GM12878 (cell line): ENCODE measurements at regions not wholly inside any gene's neighbourhood (a gene's known extent, or its start where the extent isn't known, plus 50 kb on each side); places are given as distances from the start of the nearest gene placed in this dataset.

Experiments used
- ATAC-seq: fragments of 200-7000 bp; cut with Tn5 transposase; 3 replicates; pipeline ENCODE4 v1.9.1; 2020; ENCODE audit warnings: mild to moderate bottlenecking, moderate library complexity
- BruUV-seq: library from RNA; stranded (reverse); fragments of 400-500 nt; replicated peaks from 2 replicates; lab custom pipeline; 2021; lab: Mats Ljungman, UMichigan
- CTCF ChIA-PET: fragments of 300-600 bp; sonication (Branson Sonifier 250); formaldehyde crosslinking; extraction: SDS; loops from one replicate; lab custom pipeline; 2021; ENCODE audit warnings: inconsistent platforms; lab: Yijun Ruan, JAX
- POLR2A ChIA-PET: fragments of 350-600 bp; formaldehyde crosslinking; extraction: SDS; loops from one replicate; lab custom pipeline; 2021; ENCODE audit warnings: inconsistent platforms; lab: Charles Lee
- RAD21 ChIA-PET: fragments of 300-600 bp; sonication (Branson Sonifier 250); formaldehyde crosslinking; loops from one replicate; lab custom pipeline; 2023; ENCODE audit warnings: antibody characterized with exemption; ENCODE audit not compliant: unreplicated experiment; lab: Charles Lee
- SMC1A ChIA-PET: fragments of 300-600 bp; sonication (Branson Sonifier 250); formaldehyde crosslinking; loops from one replicate; lab custom pipeline; 2023; ENCODE audit not compliant: unreplicated experiment, uncharacterized antibody; lab: Charles Lee
- DNase-seq: peaks from one replicate; pipeline ENCODE4 v3.0.0-alpha.2; 2011; ENCODE audit warnings: low read depth, low spot score
- FAIRE-seq: peaks from 3 replicates; lab custom pipeline; 2011; peaks lifted over from hg19 to GRCh38; lab: Jason Lieb, UNC
- H2AFZ ChIP-seq: 2 replicates; pipeline ENCODE4 v1.6.0; 2011; ENCODE audit warnings: low read depth, low read length, control low read depth; ENCODE audit not compliant: control insufficient read depth
- H3K27ac ChIP-seq: 2 replicates; pipeline ENCODE4 v1.5.1; 2011; ENCODE audit warnings: control low read depth; ENCODE audit not compliant: control insufficient read depth, insufficient read depth
- H3K27me3 ChIP-seq, 2 experiments: replicated peaks in 1 of 2; 2 replicates each; pipeline versions ENCODE4 v1.6.0 to v1.6.1; 2011; ENCODE audit warnings: low read length in 1 of 2; ENCODE audit not compliant: control insufficient read depth in 2 of 2, insufficient read depth in 2 of 2
- H3K36me3 ChIP-seq, 2 experiments: 2 replicates each; pipeline ENCODE4 v1.5.1; 2011; ENCODE audit warnings: low read length in 1 of 2; ENCODE audit not compliant: control insufficient read depth in 2 of 2, insufficient read depth in 2 of 2
- H3K4me1 ChIP-seq: 2 replicates; pipeline ENCODE4 v1.6.1; 2011; ENCODE audit warnings: mild to moderate bottlenecking, low read length, moderate library complexity, mixed read lengths; ENCODE audit not compliant: control insufficient read depth, insufficient read depth
- H3K4me2 ChIP-seq: 2 replicates; pipeline ENCODE4 v1.6.0; 2011; ENCODE audit warnings: control low read depth; ENCODE audit not compliant: control insufficient read depth, insufficient read depth
- H3K4me3 ChIP-seq: fragments of 200-600 bp; sonication (generic); 2 replicates; pipeline ENCODE4 v1.5.1; 2016
- H3K79me2 ChIP-seq: 2 replicates; pipeline ENCODE4 v1.6.0; 2011; ENCODE audit warnings: low read length; ENCODE audit not compliant: control insufficient read depth, insufficient read depth
- H3K9ac ChIP-seq: 2 replicates; pipeline ENCODE4 v1.8.0; 2011; ENCODE audit warnings: low read length, control low read depth, mixed read lengths; ENCODE audit not compliant: control insufficient read depth, insufficient read depth
- H3K9me3 ChIP-seq: replicated peaks from 3 replicates; pipeline ENCODE4 v1.5.1; 2011; ENCODE audit warnings: mild to moderate bottlenecking, low read length; ENCODE audit not compliant: control insufficient read depth, insufficient read depth
- H4K20me1 ChIP-seq: 2 replicates; pipeline ENCODE4 v1.6.0; 2011; ENCODE audit not compliant: control insufficient read depth, insufficient read depth
- CREM ChIP-seq: IDR thresholded peaks from 2 replicates; pipeline ENCODE4 v1.6.1; 2014; ENCODE audit warnings: antibody characterized with exemption, low read depth
- E2F8 ChIP-seq: fragments of 450-650 bp; IDR thresholded peaks from 2 replicates; pipeline ENCODE4 v1.6.1; 2018; ENCODE audit warnings: mild to moderate bottlenecking, low read depth, moderate library complexity; ENCODE audit not compliant: partially characterized antibody
- FOS ChIP-seq: IDR thresholded peaks from 3 replicates; pipeline ENCODE4 v1.6.1; 2011; ENCODE audit warnings: borderline replicate concordance; ENCODE audit not compliant: insufficient read length; ENCODE audit errors: extremely low read depth
- FOXK2 ChIP-seq: fragments of 450-650 bp; IDR thresholded peaks from 2 replicates; pipeline ENCODE4 v1.6.1; 2017; ENCODE audit warnings: mild to moderate bottlenecking, moderate library complexity
- JUND ChIP-seq: IDR thresholded peaks from 2 replicates; pipeline ENCODE4 v1.6.1; 2012; ENCODE audit warnings: low read depth, mild to moderate bottlenecking, low read length, improper control_type of control experiment, moderate library complexity
- KDM1A ChIP-seq: fragments of 200-600 bp; sonication (generic); IDR thresholded peaks from 2 replicates; pipeline ENCODE4 v1.6.1; 2016; ENCODE audit warnings: borderline replicate concordance
- LARP7 ChIP-seq: fragments of 450-650 bp; IDR thresholded peaks from 2 replicates; pipeline ENCODE4 v1.6.1; 2017; ENCODE audit warnings: mild to moderate bottlenecking
- POU2F2 ChIP-seq: IDR thresholded peaks from 3 replicates; pipeline ENCODE4 v1.6.1; 2011; ENCODE audit warnings: low read depth, mild to moderate bottlenecking, low read length, borderline replicate concordance
- SPI1 ChIP-seq: IDR thresholded peaks from 2 replicates; pipeline ENCODE4 v1.6.1; 2011; ENCODE audit warnings: low read depth, mild to moderate bottlenecking, low read length, moderate library complexity, borderline replicate concordance; ENCODE audit not compliant: insufficient read depth
- SUZ12 ChIP-seq: fragments of 200-600 bp; sonication (generic); IDR thresholded peaks from one replicate; pipeline ENCODE4 v1.6.1; 2018; ENCODE audit warnings: antibody characterized with exemption, mild to moderate bottlenecking; ENCODE audit not compliant: unreplicated experiment
- TARDBP ChIP-seq: IDR thresholded peaks from 2 replicates; pipeline ENCODE4 v1.6.1; 2016; ENCODE audit warnings: borderline replicate concordance
- USF2 ChIP-seq: IDR thresholded peaks from 2 replicates; pipeline ENCODE4 v1.6.1; 2011; ENCODE audit warnings: low read depth, low read length, improper control_type of control experiment, borderline replicate concordance
- ZBTB11 ChIP-seq: fragments of 450-650 bp; formaldehyde crosslinking; IDR thresholded peaks from 2 replicates; pipeline ENCODE4 v1.5.0; 2022; ENCODE audit warnings: mild to moderate bottlenecking, missing genetic modification characterization
- ZNF207 ChIP-seq: fragments of 450-650 bp; IDR thresholded peaks from 2 replicates; pipeline ENCODE4 v1.6.1; 2014; ENCODE audit warnings: antibody characterized with exemption, mild to moderate bottlenecking, borderline replicate concordance
- ZNF274 ChIP-seq: IDR thresholded peaks from one replicate; pipeline ENCODE4 v1.8.0; 2011; ENCODE audit not compliant: insufficient read length, insufficient read depth
- WGBS: methylation state at CpG from one replicate; pipeline ENCODE4 v1.1.6; 2016; ENCODE audit warnings: low lambda C conversion rate; ENCODE audit not compliant: insufficient replicate concordance, insufficient coverage; ENCODE audit errors: missing lambda C conversion rate; 5-methylcytosine and 5-hydroxymethylcytosine counted together
- in situ Hi-C: fragments of 300-500 bp; cut with MboI; formaldehyde crosslinking; loops from 9 replicates; pipeline ENCODE4 v1.14.3; 2018; ENCODE audit warnings: mixed read lengths
- intact Hi-C: fragments of 100-400 bp; cut with micrococcal nuclease; formaldehyde crosslinking; loops from one replicate; pipeline ENCODE4 v1.14.2; 2022; ENCODE audit not compliant: unreplicated experiment
- TF ChIP-seq, protein P1 (sequence below): fragments of 450-650 bp; IDR thresholded peaks from 2 replicates; pipeline ENCODE4 v1.6.1; 2018; ENCODE audit warnings: borderline replicate concordance, mild to moderate bottlenecking; ENCODE audit not compliant: partially characterized antibody

- WGBS, result 32% methylated on average over 3 of the region's 3 CpGs
- FAIRE-seq, result no peak
- no peak overlapping the region for H3K9ac ChIP-seq
- ChIA-PET CTCF (interaction anchor here (0.9 to 1.3 kb wide), 2 partner anchors 36 to 206 kb away, joined by 3 to 5 read pairs; no protein-coding TSS in a partner anchor), SMC1A (no interaction called here), POLR2A (no interaction called here), RAD21 (interaction anchor here (1.2 kb wide), 1 partner anchor 36 kb away, joined by 3 read pairs; no protein-coding TSS in a partner anchor)
- BruUV-seq, result no TSS peak
- H3K4me2 ChIP-seq, result no peak overlapping the region
- no peaks in the 10 kb centered on the region for H3K36me3 ChIP-seq
- peaks cover 5% of the 10 kb centered on the region for H3K4me1 ChIP-seq
- no peaks in the 10 kb centered on the region for H3K9me3 ChIP-seq
- no peaks in the 10 kb centered on the region for H3K79me2 ChIP-seq
- intact Hi-C loops, result no loop called here
- DNase-seq, result no peak
- ATAC-seq, result no peak
- no peaks in the 10 kb centered on the region for H4K20me1 ChIP-seq
- in situ Hi-C loops, result no loop called here
- H2AFZ ChIP-seq, result no peak overlapping the region
- no peak overlapping the region for H3K4me3 ChIP-seq
- H3K27ac ChIP-seq, result no peak overlapping the region
- H3K27me3 ChIP-seq, result no peaks in the 10 kb centered on the region
- no peak for TF ChIP-seq CREM
- TF ChIP-seq, protein P1, sequence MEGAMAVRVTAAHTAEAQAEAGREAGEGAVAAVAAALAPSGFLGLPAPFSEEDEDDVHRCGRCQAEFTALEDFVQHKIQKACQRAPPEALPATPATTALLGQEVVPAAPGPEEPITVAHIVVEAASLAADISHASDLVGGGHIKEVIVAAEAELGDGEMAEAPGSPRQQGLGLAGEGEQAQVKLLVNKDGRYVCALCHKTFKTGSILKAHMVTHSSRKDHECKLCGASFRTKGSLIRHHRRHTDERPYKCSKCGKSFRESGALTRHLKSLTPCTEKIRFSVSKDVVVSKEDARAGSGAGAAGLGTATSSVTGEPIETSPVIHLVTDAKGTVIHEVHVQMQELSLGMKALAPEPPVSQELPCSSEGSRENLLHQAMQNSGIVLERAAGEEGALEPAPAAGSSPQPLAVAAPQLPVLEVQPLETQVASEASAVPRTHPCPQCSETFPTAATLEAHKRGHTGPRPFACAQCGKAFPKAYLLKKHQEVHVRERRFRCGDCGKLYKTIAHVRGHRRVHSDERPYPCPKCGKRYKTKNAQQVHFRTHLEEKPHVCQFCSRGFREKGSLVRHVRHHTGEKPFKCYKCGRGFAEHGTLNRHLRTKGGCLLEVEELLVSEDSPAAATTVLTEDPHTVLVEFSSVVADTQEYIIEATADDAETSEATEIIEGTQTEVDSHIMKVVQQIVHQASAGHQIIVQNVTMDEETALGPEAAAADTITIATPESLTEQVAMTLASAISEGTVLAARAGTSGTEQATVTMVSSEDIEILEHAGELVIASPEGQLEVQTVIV, result no peak
- no peak for TF ChIP-seq USF2
- TF ChIP-seq SUZ12, result no peak
- no peak for TF ChIP-seq POU2F2
- no peak for TF ChIP-seq ZBTB11 (CRISPR knock-in tag)
- no peak for TF ChIP-seq KDM1A
- TF ChIP-seq JUND, result no peak
- TF ChIP-seq ZNF274, result no peak
- no peak for TF ChIP-seq SPI1
- no peak for TF ChIP-seq LARP7
- TF ChIP-seq TARDBP, result no peak
- TF ChIP-seq E2F8, result no peak
- no peak for TF ChIP-seq ZNF207
- no peak for TF ChIP-seq FOS
- TF ChIP-seq FOXK2, result no peak
Observed at GRCh38 chr1:222045786-222046185, 303.9 kb upstream of the DUSP10 start.
